ENCODE measurements at regions not wholly inside any gene's neighbourhood (a gene's known extent, or its start where the extent isn't known, plus 50 kb on each side); places are given as distances from the start of the nearest gene placed in this dataset.
"Not testable (repeated sequence)": the region's sequence is repeated elsewhere in the genome, so short reads cannot be mapped to it uniquely, and the experiment has no call there.

DNA sequence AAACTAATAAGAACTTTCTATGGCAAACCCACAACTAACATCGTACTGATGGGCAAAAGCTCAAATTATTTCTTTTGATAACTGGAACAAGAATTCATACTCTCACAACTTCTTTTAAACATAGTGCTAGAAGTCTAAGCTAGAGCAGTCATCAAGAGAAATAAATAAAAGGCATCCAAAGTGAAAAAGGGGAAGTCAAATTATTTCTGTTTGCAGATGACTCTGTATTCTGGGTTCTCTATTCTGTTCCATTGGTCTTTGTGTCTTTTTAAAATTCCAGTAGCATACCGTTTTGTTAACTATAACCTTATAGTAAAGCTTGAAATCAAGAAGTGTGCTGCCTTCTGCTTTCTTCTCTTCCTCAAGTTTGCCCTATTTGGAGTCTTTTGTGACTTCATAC is 1215.9 kb downstream of the UQCRFS1 start:
- no peak for DNase-seq

DNA sequence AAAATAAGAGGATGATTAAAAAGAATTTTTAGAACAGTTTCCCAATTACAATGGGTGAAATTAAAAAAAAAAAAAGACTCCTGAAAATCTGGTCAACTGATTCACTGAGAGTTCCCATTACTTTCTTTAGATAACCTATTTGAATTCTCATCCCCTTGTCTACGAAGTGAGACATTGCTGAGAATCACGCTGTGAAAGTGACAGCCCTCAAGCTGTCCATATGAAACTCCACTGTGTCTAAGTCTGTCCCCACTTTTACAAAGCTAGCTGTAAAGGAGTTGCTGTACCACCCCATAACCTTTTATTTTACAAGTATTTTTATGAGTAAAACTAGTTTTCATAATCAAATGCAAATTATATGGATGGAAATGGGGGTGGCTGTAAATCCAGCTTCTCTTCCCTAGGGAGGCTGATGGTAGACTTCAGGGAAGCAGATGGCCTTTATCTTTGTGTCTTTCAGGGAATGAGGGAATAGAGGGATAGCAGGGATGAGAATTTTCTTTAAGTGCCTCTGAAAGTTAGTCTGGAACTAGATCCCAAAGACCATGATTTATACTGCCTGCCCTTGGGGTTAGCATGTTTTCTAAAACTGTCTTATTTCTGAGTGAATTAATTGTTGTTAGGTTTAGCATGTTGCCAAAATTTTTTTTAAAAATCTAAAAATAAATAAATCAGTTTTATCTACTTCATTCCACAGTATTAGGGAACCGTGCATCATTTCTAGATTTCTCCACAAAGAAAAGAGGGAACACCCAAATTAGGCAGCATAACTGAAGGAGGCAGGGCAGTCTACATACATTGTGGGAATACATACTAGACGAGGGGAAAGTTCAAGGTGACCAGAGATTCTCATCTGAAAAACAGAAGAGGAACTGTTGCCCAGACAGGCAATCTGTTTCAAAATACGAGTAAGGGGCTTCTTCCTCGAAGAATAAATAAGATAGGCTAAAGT is 1219.1 kb downstream of the UQCRFS1 start:
- DNase-seq = no peak

DNA sequence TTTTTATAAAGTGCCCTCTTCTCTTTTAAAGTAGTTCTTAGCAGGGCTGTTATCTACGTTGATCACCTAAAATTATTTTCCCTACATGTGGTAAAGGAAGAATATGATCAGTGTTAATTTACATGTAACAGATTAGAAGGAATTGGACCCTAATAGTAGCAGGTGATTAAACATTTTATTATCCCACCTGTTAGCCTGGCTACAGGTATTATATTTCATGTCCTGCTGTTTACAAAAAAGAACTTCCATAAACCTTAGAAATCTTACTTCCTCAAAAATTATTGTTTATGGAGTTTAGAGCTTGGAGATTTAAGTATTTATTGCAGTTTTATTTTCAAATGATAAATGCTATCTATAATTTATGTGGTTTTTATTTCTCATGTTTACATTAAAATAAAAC is 1226.7 kb downstream of the UQCRFS1 start:
- no peak for DNase-seq

DNA sequence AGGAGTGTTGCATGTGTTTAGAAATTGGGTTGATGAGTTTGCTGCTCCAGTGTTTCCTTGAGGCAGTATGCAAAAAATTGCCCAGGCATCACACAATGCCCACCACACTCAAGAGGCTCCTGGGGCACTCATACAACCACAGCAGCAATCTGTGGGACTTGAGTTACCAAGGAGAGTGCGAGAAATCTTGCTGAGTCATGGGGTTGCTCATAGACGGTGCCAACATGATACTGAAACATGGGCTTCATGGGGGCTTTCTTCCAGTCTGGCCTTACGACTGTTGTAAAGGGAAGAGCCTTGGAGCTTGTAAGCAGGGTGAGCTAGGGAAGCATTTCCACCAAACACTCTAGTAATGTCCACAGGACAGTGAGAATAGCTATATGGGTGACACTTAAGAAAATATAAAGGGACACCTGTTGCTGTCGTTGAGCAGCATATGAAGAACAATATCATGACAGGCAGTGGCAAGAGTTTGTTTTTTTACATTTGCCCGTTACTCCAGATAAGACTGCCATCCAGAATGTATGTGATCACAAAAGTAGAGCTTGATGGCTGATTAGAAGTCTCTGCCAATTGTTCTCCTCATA is 1237.4 kb downstream of the UQCRFS1 start:
- DNase-seq = no peak

DNA sequence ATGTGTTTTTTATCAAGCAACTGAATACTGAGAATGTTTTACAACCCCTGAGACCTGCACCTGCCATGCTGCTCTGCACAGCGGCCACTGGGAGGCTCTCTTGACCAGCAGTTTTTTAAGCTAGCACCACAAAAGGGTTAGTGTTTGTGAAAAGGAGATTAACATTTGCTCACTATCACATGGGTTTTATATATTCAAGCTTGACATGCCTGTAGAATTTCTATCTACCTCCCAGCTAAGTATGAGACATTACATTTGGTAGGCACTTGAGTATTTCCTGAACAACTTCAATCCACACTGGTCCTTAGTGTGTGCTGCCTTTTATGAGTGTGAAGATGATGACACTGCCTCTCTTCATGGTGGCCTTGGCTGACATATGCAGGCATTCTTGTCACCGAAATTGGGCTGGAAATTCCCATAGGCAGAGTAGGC is 1238.9 kb downstream of the UQCRFS1 start:
- DNase-seq = peak in 41 of 58 donors; percentile 0 to 58 (median 16)

DNA sequence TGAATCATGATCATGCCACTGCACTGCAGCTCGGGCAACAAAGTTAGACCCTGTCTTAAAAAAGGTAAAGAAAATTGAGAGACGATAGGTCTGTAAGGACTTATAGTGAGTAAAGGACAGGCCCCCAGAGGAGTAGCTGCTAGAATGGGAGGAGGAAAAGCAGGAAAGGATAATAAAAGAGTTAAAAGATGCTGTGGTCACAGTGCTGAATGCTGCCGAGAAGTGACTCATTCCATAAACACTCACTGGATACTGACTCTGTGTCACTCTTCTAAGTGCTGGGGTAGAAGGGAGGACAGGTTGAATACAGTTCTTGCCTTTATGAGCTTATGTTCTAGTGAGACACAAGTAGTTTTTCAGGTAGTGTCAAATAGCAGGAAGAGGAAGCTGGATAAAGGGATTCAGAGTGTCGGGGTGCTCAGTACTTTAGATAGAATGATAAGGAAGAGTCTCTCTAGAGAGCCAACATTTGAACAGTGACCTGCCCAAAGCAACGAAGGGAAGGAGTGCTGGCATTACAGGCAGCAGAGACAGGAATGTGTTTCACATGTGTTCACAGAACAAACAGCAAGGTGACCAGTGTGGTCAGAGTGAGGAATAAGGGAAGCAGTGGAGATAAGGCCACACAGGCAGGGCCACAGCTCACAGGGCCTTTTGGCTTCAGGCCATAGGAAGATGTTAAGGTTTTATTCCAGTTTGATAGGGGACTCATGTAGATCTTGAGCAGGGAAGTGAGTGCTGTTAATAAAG is 1240.5 kb downstream of the UQCRFS1 start:
- no peak for DNase-seq

DNA sequence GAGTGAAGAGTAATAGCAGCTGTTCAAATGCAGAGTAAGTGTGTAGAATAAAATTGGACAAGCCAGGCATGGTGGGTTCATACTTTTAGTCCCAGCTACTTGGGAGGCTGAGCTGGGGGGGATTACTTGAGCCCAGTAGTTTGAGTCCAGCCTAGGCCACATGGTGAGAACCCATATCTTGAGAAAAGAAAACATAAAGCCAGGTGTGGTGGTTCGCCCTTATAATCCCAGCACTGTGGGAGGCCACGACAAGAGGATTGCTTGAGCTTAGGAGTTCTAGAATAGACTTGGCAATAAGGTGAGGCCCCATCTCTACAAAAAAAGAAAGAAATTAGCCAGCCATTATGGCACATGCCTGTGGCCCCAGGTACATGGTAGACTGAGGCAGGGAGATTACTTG is 1241.1 kb downstream of the UQCRFS1 start:
- no peak for DNase-seq

DNA sequence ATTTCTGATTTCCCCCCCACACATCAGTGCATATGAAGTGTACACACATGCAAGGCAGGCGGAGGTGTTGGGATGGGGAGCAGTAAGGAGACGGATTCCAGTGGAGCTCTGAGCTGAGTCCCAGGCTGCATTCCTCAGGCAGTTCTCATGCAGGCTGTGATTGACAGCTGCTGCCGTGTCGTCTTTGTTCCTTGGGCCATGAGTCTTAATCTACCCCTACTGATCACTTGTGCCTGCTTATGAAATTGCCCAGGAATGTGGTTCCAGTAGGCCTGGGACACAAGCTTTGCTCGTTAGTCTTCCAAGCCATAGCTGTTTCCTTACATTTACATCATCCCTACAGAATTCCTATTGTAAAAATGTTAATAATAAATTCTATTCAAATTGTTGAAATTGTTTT is 1241.9 kb downstream of the UQCRFS1 start:
- DNase-seq = no peak

DNA sequence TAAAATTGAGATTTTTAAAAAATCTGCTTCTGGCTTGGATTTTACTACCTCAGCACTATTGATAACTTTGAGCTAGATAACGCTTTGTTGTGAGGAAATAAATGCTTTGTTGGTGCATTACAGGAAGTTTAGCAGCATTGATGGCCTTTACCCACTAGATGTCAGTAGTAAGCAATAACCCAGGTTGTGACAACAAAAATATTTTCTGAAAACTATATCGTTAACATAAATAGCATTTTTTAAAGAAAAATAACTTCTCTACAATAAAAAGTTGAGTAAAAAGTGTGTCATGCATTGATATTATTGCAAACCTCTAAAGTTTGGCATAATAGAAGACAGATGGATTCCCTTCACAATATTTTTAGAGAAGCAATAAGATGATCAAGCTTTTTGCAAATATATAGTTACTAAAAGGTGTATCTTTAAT is 1246.5 kb downstream of the UQCRFS1 start:
- DNase-seq = no peak

DNA sequence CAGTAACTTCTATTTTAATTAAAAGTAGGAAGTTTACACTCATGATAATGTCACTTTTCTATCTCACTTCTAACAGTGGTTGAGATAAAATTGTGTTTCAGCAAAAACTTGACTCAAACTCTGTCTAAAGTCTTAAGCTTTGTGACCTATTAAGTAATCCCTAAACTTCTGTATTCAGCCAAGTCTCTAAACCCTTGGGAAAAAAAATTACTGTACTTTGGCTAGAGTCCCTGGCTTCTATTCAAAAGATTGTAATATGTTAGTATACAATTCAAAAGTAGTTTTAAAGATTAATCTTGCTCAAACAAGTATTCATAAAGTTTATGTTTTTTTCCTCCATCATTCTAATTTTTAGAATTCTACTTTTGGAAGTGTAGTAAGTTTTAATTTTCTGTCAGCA is 1248.8 kb downstream of the UQCRFS1 start:
- DNase-seq = no peak

DNA sequence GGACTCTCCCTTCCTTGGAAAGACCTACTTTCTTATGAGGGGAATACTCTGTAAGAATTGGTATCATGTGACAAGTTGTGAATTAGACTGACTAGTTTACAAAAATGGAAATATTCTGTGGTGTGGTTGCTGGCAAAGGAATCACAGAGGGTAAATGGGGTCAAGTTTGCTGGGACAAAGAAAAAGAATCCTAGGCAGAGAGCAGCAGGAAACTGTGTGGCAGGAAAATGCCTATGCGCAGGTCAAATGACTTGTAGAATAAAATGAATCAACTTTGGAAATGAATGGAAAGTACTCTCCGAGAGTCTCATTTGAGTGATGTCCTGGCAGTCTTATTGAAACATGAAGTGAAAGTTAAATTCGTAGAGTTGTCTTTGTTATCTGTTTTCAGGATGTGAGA is 1250.7 kb downstream of the UQCRFS1 start:
- no peak for DNase-seq

DNA sequence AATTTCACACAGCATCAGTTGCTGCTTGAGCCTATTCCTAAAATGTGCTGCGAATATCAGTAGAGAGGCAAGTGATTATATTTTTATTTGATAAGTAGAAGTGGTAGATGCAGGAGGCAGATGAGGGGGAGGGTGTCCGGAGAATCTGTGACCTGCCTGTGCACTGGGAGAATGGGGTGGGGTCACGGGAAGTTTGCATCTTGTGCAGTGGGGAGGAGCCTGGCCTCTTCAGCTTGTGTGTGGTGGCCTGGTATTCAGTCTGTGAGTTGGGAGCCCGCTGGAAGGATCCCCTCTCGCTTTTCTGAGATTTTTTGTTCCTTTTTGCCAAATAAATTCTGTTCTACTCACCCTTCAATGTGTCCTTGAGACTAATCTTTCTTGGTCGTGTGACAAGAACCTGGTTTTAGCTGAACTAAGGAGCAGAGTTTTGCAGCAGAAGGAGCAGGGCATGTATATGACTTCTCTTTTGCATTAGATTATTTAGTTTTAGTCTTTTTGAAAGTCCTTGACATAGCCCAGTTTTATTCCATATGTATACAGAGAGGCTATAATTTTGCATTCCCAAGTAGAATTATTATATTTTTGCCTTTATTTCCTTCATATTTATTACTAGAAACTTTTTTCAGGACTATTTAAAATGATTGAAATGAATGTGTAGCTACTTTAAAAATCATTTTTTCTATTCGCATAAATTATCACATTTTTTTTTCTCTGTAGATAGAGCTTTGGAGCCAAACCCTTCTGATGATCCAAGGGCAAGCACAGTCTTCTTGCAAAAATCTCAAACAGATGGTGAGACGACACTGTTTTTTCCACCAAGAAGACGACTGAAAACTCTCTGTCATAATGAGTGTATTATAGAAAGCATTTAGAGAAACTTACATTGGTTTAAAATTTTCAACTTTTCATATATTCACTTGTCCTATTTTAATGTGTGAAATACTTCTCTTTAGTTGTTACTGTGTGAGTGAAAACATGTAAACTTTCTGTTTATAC is 1257.2 kb downstream of the UQCRFS1 start:
- no peak for DNase-seq

DNA sequence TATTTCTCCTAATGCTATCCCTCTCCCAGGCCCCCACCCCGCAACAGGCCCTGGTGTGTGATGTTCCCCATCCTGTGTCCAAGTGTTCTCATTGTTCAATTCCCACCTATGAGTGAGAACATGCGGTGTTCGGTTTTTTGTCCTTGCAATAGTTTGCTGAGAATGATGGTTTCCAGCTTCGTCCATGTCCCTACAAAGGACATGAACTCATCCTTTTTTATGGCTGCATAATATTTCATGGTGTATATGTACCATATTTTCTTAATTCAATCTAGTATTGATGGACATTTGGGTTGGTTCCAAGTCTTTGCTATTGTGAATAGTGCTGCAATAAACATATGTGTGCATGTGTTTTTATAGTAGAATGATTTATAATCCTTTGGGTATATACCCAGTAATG is 1270.3 kb downstream of the UQCRFS1 start:
- DNase-seq = not testable (repeated sequence)

DNA sequence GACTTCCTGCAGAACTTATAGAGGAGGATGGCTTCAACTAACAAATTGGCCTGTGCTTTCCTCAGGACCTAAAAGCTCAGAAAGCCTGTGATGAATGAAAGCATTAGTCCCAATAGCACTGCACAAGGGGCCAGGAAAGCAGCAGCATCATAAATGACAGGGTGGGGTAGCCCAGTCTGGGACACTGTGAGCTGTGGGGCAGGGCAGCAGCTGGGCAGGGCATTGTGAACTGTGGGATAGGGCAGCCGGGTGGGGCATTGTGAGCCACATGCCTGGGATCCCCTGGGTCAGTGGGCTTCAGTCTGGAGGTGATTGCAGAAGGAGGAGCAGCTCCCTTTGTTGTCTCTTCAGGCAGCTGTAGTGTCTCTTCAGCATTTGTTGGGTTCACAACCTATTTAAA is 1276.8 kb downstream of the UQCRFS1 start:
- DNase-seq = no peak

DNA sequence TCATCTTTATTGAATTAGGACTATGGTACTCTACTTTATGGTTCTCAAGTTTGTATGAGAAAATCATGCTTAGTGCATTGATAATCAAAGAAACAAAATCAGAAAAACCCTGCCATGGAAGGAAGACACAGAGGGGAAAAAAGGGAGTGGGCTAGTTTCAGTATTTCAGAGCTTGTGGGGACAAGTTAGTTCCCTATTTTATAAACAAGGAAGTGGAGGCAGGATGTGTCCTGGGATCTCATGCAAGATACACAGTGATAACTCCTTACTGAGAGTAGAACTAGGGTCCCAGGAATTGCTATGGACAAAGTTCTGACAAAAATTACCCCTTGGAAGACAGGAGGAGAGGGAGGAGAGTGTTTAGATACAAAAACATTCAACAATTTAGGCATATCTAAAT is 1277.3 kb downstream of the UQCRFS1 start:
- no peak for DNase-seq

DNA sequence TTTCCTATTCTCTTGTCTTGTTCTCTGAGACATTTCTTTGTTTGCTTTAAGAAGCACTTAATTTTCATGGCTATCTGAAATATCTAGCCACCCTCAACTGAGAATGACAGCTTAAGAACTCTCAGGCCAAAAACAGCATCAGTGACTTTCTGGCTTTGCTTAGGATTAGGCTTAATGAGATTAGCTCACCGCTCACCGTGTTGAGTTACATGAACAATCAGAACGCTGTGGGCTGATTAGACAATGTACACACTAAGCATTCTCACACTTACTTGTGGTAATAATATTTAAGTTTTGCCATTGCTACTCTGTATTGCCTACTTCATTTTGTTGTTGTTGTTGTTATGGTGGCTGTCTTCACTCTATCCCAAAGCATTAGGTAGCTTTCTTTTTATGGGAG is 1283.6 kb downstream of the UQCRFS1 start:
- DNase-seq = no peak

DNA sequence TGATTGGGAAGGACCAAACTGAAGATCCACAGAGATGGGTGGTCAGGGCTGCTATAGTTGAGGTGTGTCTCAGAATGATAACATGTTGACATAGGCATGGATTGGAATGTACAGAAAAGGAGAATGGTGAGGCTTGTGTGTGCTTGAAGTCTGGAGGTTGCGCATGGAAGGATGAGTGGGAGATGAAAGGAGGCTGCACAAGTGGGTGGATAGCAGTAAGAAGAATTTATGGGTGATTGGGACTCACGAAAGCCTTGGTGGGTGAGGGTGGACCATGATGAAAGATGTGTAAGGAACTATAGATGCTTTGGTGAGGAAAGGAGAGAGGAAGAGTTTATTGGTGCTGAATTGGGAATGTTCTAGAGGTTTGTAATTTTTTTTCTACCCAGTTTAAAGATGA is 1287.7 kb downstream of the UQCRFS1 start:
- DNase-seq = no peak

DNA sequence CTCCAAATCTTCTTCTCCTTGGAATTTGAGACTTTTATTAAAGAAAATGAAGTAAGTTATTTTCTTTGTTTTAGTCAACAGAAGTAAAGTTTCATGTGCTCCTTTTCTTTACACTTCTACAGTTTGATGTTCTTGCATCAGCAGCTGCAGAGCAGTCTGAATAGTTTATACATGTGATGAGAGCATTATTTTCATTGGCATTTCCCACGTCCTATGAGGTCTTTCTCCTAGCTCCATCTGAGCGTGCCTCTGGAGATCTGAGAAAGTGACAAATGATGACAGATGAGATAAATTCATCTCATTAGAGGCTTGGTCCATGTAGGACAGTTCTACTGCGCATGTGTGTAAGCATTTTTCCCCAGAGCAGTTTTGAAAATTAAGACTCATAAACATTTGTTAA is 1290.0 kb downstream of the UQCRFS1 start:
- DNase-seq = no peak

DNA sequence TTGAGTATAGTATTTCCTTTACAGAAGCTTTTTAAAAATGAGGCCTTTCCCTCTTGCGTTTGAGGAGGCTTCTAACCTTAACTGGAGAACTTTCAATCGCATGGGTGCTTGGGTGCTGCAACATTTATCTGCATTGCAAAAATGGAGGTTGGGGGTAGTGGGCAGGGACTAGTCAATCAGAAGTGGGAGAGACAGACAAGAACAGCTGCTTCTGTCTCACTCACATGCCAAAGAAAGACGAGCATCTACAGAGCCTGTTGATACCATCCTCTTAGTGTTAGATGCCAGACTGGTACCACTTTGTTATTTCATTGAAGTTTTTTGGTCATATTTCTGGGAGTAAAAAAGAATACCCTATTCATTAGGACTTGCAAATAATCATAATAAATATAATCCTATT is 1292.2 kb downstream of the UQCRFS1 start:
- no peak for DNase-seq

DNA sequence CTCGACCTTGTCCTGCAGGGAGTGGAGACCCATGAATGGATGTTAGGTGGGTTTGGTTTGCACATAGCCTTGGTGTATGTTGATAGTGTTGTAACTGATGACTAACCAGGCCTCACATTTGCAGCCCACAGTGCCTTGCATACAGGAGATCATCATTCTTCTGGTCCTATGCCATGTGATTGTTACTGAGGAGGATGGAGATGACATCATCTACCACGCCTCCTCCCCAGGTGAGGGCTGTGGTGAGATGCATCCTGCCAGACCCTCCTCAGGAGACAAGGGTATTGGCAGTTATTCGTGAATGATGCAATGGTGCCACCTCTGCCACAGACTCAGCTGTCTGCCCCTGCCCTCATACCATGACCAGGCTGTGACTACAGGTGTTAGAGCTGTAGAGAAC is 1294.1 kb downstream of the UQCRFS1 start:
- DNase-seq = no peak

All from anterior cingulate cortex (tissue), 58 donors.